ENCODE measurements at regions not wholly inside any gene's neighbourhood (a gene's known extent, or its start where the extent isn't known, plus 50 kb on each side); places are given as distances from the start of the nearest gene placed in this dataset.

DNA sequence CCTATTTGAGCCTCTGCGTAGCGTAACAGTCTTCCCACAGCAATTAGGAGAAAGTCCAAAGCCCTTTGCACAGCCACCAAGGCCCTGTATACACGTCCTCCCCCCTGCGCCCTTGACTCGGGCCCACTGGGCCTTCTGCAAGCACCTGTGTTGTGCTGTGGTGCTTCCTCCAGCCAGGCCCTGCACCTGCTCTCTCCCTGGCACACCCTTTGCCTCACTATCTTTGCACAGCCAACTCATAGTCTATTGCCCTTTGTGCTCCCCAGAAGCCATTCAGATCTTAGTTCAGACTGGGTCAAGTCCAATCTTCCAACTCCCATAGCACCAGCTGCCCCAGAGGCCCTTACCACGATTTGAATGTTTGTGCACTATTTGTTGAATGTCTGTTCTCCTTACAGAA, 271.6 kb upstream of the MGAT5 start:
- TF ChIP-seq, protein P1, sequence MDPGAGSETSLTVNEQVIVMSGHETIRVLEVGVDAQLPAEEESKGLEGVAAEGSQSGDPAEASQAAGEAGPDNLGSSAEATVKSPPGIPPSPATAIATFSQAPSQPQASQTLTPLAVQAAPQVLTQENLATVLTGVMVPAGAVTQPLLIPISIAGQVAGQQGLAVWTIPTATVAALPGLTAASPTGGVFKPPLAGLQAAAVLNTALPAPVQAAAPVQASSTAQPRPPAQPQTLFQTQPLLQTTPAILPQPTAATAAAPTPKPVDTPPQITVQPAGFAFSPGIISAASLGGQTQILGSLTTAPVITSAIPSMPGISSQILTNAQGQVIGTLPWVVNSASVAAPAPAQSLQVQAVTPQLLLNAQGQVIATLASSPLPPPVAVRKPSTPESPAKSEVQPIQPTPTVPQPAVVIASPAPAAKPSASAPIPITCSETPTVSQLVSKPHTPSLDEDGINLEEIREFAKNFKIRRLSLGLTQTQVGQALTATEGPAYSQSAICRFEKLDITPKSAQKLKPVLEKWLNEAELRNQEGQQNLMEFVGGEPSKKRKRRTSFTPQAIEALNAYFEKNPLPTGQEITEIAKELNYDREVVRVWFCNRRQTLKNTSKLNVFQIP (CRISPR knock-in tag; IDR thresholded peaks at IDR 0.05; ENCODE audit: borderline replicate concordance, low read depth), result no peak
- TF ChIP-seq RARB (CRISPR knock-in tag; IDR thresholded peaks at IDR 0.05), result no peak

All from SK-N-SH treated with all-trans-retinoic acid at 6 μM for 48 hours (cell line).